Inflammatory macrophage (primary cell): ENCODE measurements at regions not wholly inside any gene's neighbourhood (a gene's known extent, or its start where the extent isn't known, plus 50 kb on each side); places are given as distances from the start of the nearest gene placed in this dataset.
A peak's percentile ranks its signal among the peaks of the same experiment; 100 is the strongest.

ENCODE experiments used
- DNase-seq, 2 donors: peaks; one replicate each; pipeline ENCODE4 v3.0.0-alpha.2; 2020 to 2022

DNA sequence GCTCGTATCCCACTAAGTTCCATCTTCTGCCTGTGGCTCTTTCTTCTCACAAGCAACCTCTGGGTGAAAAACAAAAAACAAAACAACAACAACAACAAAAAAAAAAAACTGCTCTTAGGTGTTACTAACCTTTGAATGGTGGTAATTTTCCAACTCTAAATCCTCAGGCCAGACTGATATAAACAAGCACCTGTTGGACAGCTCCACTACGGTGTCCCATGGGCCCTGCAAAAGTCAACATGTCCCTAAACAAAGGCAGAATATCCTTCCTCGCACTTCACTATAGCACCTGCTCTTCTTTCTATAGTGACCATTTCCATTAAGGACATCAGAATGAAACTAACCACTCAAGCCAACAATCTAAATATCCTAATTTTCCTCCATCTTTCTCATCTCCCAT is 54.6 kb upstream of the PARM1 start:
- no peak for DNase-seq

DNA sequence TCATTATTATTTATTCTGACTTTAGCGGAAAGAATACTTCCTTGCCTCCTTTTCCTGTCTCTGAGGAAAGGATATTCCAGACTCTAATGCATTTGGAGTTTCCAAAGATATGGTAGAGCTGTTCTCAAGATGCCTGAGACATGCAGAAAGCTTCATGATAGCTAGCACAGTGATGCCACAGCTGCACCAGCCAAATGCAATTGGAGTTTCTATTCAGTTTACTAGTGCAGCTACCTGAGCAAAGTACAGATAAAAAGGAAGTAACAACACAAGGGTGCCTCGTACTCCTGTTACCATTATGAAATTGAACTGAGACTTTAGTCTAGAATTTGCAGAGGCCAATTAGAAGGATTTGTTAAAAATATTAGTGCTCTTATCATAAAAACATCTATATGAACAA is 57.5 kb upstream of the PARM1 start:
- DNase-seq: no peak

GRCh38 chr4:74874753-74875367 is 58.1 kb upstream of the PARM1 start:
- peak; percentile 62 to 67 for DNase-seq

GRCh38 chr4:74873545-74874301 is 59.2 kb upstream of the PARM1 start:
- no peak for DNase-seq

DNA sequence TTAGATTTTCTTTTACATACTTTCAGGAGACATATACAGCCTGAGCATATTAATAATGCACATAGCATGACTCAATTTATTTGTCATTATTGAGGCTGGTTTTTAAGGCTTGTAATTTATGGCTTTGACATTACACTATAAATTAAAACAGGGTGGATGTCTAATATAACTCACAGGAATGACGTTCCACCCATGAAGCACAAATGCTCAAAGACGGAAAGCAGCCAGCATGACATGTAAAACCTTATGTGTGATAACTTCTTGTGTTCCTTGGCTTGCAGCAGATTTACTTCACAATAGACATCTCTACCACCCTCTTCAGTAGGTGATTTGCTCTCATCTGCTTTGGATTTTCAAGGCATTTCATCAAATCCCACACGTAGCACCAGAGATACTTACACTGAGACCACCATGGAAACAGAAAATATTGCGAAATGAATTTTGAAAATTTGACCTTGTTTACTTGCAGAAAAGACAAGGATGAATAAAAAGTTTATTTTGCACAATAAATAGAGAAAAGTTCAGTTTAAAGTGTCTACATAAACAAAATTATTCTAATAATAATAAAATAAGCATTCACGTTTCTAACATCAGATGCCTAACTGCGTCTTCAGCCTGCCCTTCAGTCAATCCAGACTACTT is 64.7 kb upstream of the BTC start:
- no peak for DNase-seq

- DNase-seq: no peak
Observed at GRCh38 chr4:74855879-74856278, 61.6 kb upstream of the BTC start.

DNA sequence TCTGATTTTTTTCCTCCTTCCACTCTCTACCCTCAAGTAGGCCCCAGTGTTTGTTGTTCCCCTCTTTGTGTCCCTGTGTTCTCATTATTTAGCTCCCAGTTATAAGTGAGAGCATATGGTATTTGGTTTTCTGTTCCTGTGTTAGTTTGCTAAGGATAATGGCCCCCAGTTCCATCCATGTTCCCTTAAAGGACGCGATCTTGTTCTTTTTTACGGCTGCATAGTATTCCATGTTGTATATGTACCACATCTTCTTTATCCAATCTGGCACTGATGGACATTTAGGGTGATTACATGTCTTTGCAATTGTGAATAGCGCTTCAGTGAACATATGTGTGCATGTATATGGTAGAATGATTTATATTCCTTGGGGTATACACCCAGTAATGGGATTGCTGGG is 54.5 kb upstream of the BTC start:
- no peak for DNase-seq

GRCh38 chr4:74845834-74846233 is 51.5 kb upstream of the BTC start:
- no peak for DNase-seq
